NOMO-1 treated with DMSO at 0.1 percent for 48 hours (cell line): ENCODE measurements at regions not wholly inside any gene's neighbourhood (a gene's known extent, or its start where the extent isn't known, plus 50 kb on each side); places are given as distances from the start of the nearest gene placed in this dataset.
A peak's percentile ranks its signal among the peaks of the same experiment; 100 is the strongest.

Experiments
- DNase-seq: peaks from one replicate; lab custom pipeline; 2025; ENCODE audit not compliant: unreplicated experiment; lab: John Stamatoyannopoulos, UW

DNA sequence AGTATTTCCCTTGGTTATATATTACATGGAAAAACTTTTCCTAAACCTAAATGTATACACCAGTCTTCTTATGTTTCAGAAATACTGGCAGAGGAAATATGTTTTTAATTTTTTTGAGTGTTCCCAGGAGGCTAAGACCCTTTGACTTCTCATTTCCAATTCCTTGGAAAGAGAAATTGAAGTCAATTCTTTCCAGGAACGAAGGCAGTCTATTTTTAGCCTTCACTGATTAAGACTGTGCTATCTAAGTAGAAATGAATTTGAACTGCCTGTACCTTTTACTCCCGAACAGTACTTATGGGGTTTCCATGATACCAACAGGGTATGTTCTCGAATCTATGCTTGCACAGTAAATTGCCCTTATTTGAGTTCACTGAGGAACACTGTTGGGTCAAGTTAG lies 340.3 kb upstream of the CD180 start:
- no peak for DNase-seq

- DNase-seq, result no peak
These were observed 334.1 kb upstream of the CD180 start for GRCh38 chr5:67530609-67531255.

DNA sequence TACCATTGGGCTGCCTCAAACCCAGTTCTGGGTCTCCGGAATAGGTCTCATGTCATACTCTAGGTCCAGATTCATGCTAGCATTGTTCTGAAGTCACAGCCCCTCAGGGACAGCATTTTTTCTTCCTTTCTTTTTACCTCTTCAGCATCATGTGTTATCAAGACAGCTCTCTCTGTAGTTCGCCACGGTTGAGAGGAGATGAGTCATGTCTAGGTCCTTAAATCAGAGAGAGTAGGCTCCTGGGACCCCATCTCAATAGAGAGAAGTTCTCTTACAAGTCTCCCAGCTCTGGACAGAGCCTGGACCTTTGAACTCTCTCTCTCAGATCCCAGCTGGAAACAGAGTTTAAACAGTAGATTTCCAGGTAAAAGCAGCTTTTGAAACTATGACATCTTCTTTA lies 332.4 kb upstream of the CD180 start:
- no peak for DNase-seq

- DNase-seq, result no peak
These were observed 330.2 kb upstream of the CD180 start for GRCh38 chr5:67526793-67527192.

GRCh38 chr5:67520161-67520908 lies 323.7 kb upstream of the CD180 start:
- DNase-seq, result no peak

- DNase-seq, result no peak
These were observed 321.6 kb upstream of the CD180 start for GRCh38 chr5:67518227-67518626.

DNA sequence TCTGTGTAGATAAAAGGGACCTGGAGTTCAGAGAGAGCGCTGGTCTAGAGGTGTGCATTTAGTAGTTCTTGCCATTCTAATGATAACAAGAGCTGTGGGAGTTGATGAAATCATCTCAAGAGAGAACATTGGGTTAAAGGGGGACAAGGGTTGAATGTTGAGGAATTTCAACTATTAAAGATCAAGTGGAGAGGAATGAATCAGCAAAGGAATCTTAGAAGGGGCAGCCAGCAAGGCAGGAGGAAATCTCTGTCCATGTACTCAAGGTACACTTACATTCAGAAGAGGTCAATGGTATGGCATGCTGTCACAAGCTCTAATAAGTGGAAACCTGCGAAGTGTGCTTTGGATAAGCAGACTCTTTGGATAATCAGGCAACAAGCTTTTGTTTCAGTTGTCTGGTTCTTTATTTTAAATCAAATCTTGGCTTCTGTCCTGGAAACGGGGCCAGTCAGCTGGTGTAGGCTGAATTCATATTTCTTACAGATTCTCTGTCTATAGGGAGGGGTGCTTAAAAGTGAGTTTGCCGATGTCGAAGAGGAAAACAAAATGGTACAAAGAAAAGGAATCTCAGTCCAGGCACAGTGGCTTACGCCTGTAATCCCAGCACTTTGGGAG lies 320.5 kb upstream of the CD180 start:
- no peak for DNase-seq

DNA sequence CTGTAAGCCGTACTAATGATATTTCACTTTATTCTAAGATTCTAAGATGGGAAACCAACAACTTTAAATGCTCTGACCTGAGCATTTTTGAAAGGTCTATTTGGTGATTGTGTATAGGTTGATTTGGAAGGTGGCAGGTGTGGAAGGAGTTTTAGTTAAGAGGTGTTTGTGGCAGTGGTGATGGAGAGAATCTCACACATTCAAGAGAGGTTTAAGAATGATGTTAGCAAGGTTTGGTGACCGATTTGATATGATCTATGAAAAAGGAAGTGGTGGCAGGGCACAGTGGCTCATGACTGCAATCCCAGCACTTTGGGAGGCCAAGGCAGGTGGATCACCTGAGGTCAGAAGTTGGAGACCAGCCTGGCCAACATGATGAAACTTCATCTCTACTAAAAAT lies 319.2 kb upstream of the CD180 start:
- DNase-seq, result no peak

- no peak for DNase-seq
These were observed 318.6 kb upstream of the CD180 start for GRCh38 chr5:67515020-67515689.

DNA sequence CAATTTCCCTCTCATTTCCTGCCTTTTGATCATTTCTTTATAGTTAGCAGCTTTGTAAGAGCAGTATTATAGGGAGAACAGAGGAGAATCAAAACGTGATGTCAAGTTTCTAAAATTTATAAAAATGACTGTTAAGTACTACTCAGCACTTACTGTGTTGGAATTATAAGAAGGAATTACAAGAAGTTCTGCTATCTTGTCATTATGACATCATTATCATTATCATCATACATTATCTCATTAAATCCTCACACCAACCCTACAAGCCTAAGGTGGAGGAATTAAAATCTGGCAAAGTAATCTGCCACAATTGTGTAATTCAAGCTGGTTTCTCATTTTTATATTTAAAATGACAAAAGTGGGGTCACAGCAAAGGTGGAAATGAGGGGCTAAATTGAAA lies 316.2 kb upstream of the CD180 start:
- no peak for DNase-seq

DNA sequence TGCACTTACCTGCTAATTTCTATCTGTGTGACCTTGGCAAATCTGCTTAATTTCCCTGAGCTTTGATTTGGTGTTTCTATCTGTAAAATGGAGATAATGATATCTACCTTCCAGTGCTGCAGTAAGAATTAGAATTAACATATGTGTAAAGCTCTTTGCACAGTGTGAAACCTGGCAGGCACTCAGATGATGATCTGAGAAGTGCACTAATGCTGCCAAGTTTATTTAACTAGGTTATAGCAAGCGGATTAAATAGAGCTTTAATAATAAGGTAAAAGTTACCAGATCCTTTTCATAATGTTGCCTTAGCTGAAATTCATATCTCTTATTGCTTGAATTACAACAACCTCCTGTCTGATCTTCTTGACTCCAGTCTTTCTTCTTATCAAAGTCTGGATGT lies 315.3 kb upstream of the CD180 start:
- DNase-seq, result no peak

GRCh38 chr5:67510204-67510603 lies 313.6 kb upstream of the CD180 start:
- DNase-seq, result peak; percentile 6

- DNase-seq, result no peak
These were observed 313.0 kb upstream of the CD180 start for GRCh38 chr5:67509402-67510186.

GRCh38 chr5:67506241-67506640 lies 309.6 kb upstream of the CD180 start:
- DNase-seq, result no peak

- DNase-seq, result no peak
These were observed 306.4 kb upstream of the CD180 start for GRCh38 chr5:67502951-67503350.

GRCh38 chr5:67496051-67496450 lies 299.5 kb upstream of the CD180 start:
- DNase-seq, result no peak

DNA sequence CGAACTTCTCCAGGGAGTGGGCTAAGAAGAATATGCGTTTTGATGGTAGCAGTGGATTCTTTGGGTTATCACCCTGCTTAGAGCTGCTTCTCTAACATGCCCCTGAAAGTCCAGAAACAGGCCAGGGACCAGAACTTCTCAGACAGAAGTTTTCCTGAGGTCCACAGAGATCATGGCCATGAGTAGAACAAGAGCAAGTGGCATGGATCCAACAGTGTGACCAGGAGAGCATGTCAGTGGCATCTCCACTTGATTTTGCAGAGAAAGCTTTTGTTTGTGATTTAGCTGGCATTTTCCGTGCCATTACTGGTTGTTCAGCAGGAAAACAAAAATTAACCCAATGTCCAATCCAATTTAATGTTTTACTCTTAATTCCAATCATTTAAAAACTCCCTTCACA lies 298.5 kb upstream of the CD180 start:
- no peak for DNase-seq

GRCh38 chr5:67494186-67494855 lies 297.7 kb upstream of the CD180 start:
- no peak for DNase-seq

DNA sequence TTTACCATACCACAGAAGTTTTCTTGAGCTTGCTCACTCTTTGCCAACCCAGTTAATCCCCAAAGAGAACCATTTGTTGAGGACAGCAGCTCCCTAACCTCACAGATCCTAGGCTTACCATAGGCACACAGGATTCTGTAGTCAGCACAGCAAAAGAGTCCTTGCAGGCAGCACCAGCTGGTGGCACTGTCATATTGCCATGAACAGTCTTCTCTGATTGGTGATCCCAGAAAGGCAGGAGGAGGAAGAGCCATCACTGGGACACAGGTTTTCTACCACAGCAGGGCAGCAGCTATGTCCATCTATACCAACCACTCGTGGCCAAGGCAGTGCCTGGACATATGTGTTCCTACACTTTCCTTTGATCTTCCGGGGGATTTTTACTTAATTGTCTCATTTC lies 297.1 kb upstream of the CD180 start:
- no peak for DNase-seq

DNA sequence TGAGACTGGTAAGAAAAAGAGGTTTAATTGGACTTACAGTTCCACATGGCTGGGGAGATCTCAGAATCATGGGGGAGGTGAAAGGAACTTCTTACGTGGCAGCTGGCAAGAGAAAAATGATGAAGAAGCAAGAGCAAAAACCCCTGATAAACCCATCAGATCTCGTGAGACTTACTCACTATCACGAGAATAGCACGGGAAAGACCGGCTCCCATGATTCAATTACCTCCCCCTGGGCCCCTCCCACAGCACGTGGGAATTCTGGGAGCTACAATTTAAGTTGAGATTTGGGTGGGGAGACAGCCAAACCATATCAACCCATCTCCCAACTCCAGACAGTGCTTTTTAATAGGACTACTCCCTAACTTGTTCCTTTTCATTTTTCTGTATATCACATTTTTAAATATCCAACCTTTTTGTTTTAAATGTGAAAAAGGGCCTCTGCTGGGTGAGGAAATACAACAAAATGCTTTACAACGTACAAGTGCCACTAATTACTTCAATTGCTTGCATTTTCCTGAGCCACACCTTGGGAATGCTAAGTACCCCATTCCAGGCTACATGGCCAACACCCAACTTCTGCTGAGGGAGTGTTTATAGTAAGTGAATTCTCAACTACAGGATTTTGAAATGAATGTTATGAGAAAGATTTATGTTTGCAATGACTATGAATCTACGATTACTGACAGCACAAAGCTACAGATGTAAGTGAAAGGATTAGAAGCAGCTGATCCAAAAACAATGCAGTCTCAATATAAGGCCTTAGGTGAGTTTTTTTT lies 294.1 kb upstream of the CD180 start:
- DNase-seq, result no peak
